HG03571 (cell line): ENCODE measurements at regions not wholly inside any gene's neighbourhood (a gene's known extent, or its start where the extent isn't known, plus 50 kb on each side); places are given as distances from the start of the nearest gene placed in this dataset.
"Not testable (repeated sequence)": the region's sequence is repeated elsewhere in the genome, so short reads cannot be mapped to it uniquely, and the experiment has no call there.

Experiments
- ATAC-seq: cut with Tn5 transposase; IDR thresholded peaks from one replicate; pipeline ENCODE4 v1.9.1; 2021; ENCODE audit not compliant: unreplicated experiment

DNA sequence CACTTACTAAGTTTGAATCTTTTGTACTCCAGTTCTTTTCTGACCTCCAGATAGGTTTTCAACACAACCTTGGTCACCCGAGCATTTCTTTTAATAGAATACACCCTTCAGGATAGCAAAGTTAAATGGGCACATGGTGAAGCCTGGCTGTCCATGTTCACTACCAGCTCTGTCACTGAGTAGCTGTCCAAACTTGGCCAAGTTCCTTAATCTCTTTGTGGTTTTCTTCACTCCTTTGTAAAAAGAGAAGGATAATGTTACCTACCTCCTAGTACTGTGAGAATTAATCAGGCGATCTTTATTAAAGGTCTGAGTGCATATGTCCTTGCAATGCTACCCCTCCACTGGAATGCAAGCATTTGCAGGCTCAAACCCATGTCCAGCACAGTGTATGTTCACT lies 128.1 kb upstream of the PTPRZ1 start:
- ATAC-seq: no peak

- ATAC-seq: no peak
Observed at GRCh38 chr7:121744319-121744718, 128.6 kb upstream of the PTPRZ1 start.

DNA sequence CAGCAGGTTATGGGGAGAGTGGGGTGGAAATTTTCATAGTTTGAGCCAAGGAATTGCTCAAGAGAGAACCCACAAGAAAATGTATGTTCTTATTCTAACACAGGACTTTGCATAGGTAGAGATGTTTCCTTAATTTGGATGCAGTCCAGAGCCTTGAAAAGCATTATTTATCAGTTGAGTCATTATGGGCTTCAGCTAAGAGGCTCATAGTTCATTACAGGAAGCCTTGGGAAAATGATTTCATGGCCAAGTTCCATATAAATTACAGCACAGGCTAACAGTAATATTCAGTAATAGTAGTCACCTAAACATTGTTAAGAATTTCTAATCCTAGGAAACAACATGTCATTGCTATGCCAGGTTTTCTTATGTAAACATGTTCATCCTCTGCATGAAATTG lies 131.1 kb upstream of the PTPRZ1 start:
- no peak for ATAC-seq

- ATAC-seq: no peak
Observed at GRCh38 chr7:121739465-121739864, 133.5 kb upstream of the PTPRZ1 start.

- no peak for ATAC-seq
Observed at GRCh38 chr7:121730869-121731268, 142.1 kb upstream of the PTPRZ1 start.

- ATAC-seq: no peak
Observed at GRCh38 chr7:121714559-121715303, 158.2 kb upstream of the PTPRZ1 start.

- ATAC-seq: not testable (repeated sequence)
Observed at GRCh38 chr7:121712961-121713360, 160.0 kb upstream of the PTPRZ1 start.

DNA sequence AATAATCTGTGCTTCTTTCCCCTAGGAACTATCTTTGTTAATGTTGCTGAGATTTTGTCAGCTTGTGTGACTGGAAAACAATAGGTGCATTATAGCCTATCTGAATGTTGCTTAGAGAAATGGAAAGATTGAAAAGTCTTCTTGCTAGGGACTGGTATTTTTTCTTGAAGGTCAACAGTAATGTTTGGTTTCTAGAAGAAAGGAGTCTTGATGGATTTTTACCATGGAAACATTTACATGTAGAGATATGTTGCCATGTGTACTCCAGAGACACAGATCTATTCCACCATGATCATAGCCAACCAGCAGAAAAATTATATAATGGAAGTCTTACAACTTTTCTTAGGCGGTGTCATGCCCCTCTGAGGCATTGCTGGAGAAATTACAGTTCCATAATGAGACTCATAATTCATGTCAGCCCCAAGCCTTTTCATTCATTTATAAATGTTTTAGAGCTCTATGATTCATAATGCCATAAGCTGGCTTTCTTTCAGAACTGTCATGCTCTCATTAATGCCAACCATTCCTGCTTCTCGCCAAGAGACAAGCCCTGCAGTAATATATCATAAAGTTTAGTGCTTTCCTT lies 175.1 kb upstream of the PTPRZ1 start:
- no peak for ATAC-seq

GRCh38 chr7:121696954-121697353 lies 176.0 kb upstream of the PTPRZ1 start:
- ATAC-seq: no peak

DNA sequence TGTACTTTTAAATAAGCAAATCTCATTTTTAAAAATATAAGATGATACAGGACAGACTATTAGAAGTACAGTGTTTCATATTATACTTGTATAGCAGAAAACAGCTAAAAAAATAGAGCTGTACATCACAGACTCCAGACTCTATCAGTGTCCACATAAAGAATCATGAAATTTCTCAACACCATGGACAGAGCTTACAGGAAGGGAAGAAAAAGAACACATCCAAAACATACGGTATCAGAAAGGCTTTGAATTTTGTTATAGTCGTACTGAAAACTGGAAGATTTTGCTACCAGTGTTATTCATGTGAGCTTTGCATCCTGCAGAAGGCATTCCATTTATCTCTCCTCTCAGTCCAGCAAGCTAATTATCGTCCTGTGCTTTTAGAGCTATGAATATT lies 183.2 kb upstream of the PTPRZ1 start:
- no peak for ATAC-seq

DNA sequence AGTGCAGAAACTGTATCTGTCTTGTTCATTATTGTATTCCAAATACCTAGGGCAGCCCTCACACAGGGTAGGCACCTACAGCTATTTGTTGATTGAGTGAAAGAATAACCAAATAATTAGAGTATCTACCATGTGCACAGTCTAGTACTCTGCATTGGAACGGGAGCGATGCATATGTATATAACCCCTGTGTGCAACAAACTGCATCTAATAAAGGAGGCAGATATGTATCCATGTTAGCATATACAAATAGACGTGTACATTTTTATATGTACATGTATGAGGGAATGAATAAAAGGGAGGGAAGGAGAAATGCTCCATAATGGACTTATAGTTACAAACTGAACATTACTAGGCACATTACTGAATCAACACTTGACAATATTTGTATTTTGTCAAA lies 191.3 kb upstream of the PTPRZ1 start:
- no peak for ATAC-seq

DNA sequence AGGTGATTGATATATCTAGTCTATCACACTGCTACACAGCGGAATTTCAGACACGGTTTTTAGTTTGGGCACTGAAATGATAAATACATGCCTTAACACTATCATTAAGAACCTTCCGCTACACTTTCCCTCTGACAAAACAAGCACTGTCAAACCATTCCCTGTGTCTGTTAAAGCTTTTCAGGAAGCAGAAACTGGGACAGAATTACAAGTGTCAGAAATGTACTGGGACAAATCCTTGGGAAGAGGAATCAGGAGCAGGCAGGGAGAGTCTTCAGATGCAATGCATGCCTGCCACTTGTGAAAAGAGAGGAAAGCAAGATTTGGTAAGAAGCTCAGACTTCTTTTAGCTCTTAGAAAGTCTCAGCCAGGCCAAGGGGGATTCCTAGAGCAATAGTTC lies 196.8 kb upstream of the PTPRZ1 start:
- ATAC-seq: no peak

DNA sequence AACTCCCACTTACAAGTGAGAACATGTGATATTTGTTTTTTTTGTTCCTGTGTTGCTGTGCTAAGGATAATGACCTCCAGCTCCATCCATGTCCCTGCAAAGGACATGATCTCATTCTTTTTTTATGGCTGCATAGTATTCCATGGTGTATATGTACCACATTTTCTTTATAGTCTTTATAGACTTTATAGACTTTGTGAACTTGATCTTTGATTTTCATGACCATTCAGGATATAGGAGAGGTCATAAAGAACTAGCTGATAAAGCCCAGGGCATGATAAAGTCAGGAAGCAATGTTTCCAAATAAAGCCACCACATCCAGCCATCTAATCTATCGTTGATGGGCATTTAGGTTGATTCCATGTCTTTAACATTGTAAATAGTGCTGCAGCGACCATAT lies 198.5 kb upstream of the PTPRZ1 start:
- ATAC-seq: not testable (repeated sequence)

DNA sequence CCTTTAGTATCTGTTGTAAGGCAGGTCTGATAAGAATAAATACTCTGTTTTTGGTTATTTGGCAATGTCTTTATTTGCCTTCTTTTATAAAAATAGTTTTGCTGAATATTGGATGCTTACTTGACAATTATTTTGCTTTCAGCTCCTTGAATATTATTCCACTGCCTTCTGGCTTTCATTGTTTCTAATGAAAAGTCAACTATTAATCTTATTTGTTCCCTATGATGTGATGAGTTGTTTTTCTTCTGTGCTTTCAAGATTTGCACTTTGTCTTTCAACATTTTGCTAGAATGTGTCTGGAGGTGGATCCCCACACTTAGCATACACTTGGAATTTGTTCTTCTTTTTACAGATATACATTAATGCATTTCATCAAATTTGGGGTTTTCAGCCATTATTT lies 203.8 kb upstream of the PTPRZ1 start:
- no peak for ATAC-seq

- no peak for ATAC-seq
Observed at GRCh38 chr7:121666306-121666705, 206.7 kb upstream of the PTPRZ1 start.

DNA sequence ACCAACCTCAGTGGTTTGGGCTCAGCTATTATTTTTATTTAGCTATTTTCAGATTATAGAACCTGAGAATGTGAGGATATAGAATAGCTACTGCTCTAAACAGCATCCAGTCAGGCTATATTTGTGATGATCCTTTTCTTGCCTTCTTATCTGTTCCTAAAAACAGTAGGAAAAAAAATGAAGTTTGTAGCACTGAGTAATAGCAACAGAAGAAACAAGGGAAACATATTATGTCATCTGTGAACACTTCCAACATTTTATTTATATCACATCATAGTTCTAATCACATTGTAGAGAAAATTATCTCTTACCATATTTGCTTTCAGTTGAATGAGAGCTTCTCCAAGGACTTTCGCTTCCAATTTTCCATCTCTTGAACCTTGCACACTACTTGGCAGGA lies 229.6 kb upstream of the PTPRZ1 start:
- ATAC-seq: no peak

GRCh38 chr7:121639705-121640104 lies 233.3 kb upstream of the PTPRZ1 start:
- no peak for ATAC-seq

- ATAC-seq: no peak
Observed at GRCh38 chr7:121638286-121638685, 234.7 kb upstream of the PTPRZ1 start.

- ATAC-seq: no peak
Observed at GRCh38 chr7:121634356-121634755, 238.2 kb upstream of the FAM3C start.

- ATAC-seq: no peak
Observed at GRCh38 chr7:121633186-121633585, 237.1 kb upstream of the FAM3C start.

GRCh38 chr7:121624958-121625357 lies 228.8 kb upstream of the FAM3C start:
- ATAC-seq: no peak

- no peak for ATAC-seq
Observed at GRCh38 chr7:121623130-121623872, 227.2 kb upstream of the FAM3C start.
